ENCODE measurements at regions not wholly inside any gene's neighbourhood (a gene's known extent, or its start where the extent isn't known, plus 50 kb on each side); places are given as distances from the start of the nearest gene placed in this dataset.

DNA sequence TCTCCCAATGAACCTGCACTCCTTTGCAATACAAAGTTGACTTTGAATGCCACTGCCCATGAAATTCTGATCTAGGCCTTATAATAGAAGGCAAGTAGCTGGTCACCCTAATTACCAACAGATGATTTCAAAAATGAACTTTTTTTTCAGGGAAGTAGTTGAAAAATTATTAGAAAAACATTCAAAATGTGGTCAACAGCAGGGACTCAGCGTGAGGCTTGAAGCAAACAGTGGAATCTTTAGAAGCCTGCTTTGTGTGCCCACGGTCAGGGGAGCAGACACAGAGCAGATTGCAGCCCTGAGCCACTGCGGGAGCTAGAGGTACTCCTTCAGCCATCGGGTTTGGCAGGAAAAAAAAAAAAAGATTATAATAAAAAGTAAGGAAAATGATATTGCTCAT lies 87.1 kb upstream of the HEY2 start:
- no peak for DNase-seq

GRCh38 chr6:125665295-125665814 lies 84.1 kb upstream of the HEY2 start:
- no peak for DNase-seq

DNA sequence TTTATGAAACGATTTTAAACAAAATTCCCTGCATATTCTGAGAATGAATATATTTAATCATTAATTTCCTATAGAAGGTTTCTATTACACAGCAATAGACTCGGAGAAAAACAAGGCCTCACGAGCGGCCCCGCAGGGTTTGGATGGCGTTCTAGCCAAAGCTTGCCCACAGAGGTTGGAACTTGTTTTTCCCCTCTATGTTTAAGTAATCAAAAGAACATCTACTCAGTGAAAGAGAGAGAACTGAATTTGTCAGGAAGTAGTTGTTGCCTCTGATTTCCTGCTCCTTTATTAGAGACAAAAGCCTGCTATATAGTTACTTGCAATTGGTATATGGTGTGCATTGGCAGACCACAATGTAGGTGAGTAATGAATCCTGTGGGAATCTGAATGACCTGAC lies 82.1 kb upstream of the HEY2 start:
- DNase-seq: no peak

- DNase-seq: no peak
Observed at GRCh38 chr6:125668071-125668470, 81.4 kb upstream of the HEY2 start.

DNA sequence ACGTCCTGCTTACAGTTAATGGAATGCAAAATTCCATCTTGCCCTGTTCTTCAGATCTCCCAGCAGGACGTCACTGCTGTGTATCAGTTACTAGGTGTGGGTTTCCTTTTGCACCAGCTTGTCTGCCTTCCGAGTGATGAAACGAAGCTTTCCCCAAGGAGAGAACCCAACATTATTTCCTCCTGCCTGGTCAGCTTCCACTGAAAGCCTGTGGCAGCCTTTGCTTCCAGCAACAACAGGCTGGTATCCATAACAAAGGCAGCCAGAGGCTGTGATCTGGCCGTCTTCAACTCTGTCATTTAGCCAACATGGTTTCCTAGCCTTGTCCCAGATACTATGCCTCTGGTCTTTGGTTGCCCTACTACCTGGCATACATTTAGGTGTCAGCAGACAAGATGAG lies 78.9 kb upstream of the HEY2 start:
- DNase-seq: no peak

- no peak for DNase-seq
Observed at GRCh38 chr6:125671323-125671722, 78.1 kb upstream of the HEY2 start.

GRCh38 chr6:125674230-125674629 lies 75.2 kb upstream of the HEY2 start:
- DNase-seq: no peak

DNA sequence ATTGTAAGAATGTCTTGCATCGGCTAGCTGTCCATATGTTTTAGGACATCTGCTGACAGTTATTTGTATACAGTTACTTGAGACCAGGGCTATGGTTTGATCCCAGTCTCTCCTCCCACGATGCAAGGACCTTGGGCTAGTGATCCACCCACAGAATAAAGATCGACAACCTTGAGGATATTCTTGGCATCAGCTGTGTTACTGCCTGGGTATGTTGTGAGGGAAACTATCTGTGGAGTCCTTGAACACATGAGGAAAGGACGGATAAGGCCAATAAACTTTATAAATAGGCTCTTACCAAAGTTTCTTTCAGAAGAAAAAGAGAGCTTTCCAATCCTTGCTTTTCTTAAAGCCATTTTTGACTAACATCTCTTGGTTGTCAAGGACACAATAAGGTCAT lies 70.8 kb upstream of the HEY2 start:
- DNase-seq: no peak

- DNase-seq: no peak
Observed at GRCh38 chr6:125679128-125679527, 70.3 kb upstream of the HEY2 start.

DNA sequence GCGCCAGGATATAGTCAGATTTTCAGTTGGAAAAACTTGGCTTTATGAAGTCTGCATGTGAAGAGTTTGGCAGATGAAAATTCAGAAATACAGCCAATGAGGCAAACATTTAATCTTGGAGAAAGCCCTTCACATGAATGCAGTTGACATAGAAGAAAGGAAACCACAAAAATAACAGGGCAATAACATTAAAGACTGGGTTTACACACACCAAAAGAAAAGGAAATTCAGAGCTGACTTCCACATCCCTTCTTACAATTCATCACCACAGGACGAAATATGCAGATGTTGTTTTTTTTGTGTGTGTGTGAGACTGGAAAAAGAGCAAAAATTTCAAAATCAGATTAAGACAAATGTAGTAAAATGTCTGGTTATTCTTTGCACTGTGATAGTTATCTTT lies 69.8 kb upstream of the HEY2 start:
- DNase-seq: no peak

DNA sequence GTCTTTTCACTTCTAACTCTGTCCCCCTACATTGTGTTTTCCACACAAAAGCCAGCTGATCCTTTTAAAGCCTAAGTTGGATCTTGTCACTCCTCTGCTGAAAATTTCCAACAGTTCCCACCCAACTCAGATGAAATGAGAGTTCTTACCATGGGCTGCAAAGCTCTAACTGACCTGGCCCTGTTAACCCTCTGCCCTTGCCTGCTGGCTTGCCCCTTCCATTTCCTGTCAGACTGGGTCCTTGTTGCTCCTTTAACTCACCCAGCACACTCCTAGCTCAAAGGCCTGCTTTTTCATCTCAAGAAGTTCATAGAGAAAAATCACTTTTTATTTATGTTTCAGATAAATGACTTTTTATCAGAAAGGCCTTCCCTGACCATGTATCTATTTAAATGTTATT lies 66.5 kb upstream of the HEY2 start:
- no peak for DNase-seq

DNA sequence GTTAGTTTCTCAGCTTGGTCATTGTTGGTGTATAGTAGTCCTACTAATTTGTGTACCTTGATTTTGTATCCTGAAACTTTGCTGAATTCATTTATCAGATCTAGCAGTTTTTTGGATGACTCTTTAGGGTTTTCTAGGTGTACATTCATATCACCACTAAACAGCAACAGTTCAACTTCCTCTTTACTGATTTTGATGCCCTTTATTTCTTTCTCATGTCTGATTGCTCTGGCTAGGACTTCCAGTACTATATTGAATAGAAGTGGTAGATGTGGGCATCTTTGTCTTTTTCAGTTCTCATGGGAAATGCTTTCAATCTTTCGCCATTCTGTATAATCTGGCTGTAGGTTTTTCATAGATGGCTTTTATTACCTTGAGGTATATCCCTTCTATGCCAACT lies 61.3 kb upstream of the HEY2 start:
- DNase-seq: no peak

- DNase-seq: no peak
Observed at GRCh38 chr6:125693480-125693879, 56.0 kb upstream of the HEY2 start.

DNA sequence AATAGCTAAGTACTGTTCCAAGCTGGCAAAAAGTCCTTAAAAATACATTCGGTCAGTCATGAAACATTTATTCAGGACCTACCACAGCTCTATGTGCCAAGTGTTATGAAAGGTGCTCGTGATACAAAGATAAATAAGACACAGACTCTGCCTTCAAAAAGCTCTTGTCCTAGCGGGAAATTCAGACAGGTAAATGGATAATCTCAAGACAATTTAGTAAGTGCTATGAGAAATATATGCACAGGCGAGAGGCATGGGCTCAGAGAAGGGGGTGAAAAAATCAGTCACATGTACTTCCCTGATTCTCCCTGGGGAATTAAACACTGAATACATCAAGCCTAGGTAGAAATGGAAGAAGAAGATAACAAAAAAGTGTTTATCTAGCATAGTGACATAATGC lies 49.8 kb upstream of the HEY2 start:
- no peak for DNase-seq
